IgD-negative memory B cell (primary cell): ENCODE measurements at regions not wholly inside any gene's neighbourhood (a gene's known extent, or its start where the extent isn't known, plus 50 kb on each side); places are given as distances from the start of the nearest gene placed in this dataset.
"Not testable (repeated sequence)": the region's sequence is repeated elsewhere in the genome, so short reads cannot be mapped to it uniquely, and the experiment has no call there.

Source experiments
- H3K27ac Mint-ChIP-seq, 3 donors: one replicate each; pipeline ENCODE4 v1.8.0; 2020 to 2022; ENCODE audit warnings: mild to moderate bottlenecking in 3 of 3, mixed read lengths in 3 of 3, moderate library complexity in 1 of 3
- H3K27me3 Mint-ChIP-seq: one replicate; pipeline ENCODE4 v1.8.0; 2021; ENCODE audit warnings: mixed read lengths
- H3K36me3 Mint-ChIP-seq: one replicate; pipeline ENCODE4 v1.8.0; 2020; ENCODE audit warnings: mild to moderate bottlenecking, mixed read lengths
- H3K4me1 Mint-ChIP-seq, 3 donors: one replicate each; pipeline ENCODE4 v1.8.0; 2020 to 2022; ENCODE audit warnings: mixed read lengths in 3 of 3, mild to moderate bottlenecking in 1 of 3
- H3K4me3 Mint-ChIP-seq, 4 donors: one replicate each; pipeline ENCODE4 v1.8.0; 2020 to 2022; ENCODE audit warnings: mild to moderate bottlenecking in 4 of 4, mixed read lengths in 4 of 4, moderate library complexity in 3 of 4
- H3K9me3 Mint-ChIP-seq, 3 donors: one replicate each; pipeline ENCODE4 v1.8.0; 2020 to 2021; ENCODE audit warnings: mixed read lengths in 3 of 3, mild to moderate bottlenecking in 1 of 3

- Mint-ChIP-seq H3K27ac (no peak overlapping the region), H3K9me3 (peaks cover 2 to 10% (median 2%) of the 10 kb centered on the region in 3 donors), H3K36me3 (no peaks in the 10 kb centered on the region), H3K4me1 (no peaks in the 10 kb centered on the region), H3K4me3 (no peak overlapping the region), H3K27me3 (no peaks in the 10 kb centered on the region)
Measured at GRCh38 chr15:95174301-95175259, 943.2 kb downstream of the MCTP2 start.

GRCh38 chr15:95175914-95176658 is 944.7 kb downstream of the MCTP2 start:
- Mint-ChIP-seq H3K4me1 (no peaks in the 10 kb centered on the region), H3K4me3 (no peak overlapping the region)

GRCh38 chr15:95176794-95177577 is 945.6 kb downstream of the MCTP2 start:
- Mint-ChIP-seq H3K4me1 (no peaks in the 10 kb centered on the region), H3K27ac (no peak overlapping the region), H3K27me3 (no peaks in the 10 kb centered on the region), H3K4me3 (no peak overlapping the region), H3K36me3 (no peaks in the 10 kb centered on the region), H3K9me3 (peaks cover 2 to 7% (median 7%) of the 10 kb centered on the region in 3 donors)

More at GRCh38 chr15:95175914-95176658, 944.7 kb downstream of the MCTP2 start:
- Mint-ChIP-seq H3K9me3 (peaks cover 2 to 9% (median 7%) of the 10 kb centered on the region in 3 donors), H3K27me3 (no peaks in the 10 kb centered on the region), H3K36me3 (no peaks in the 10 kb centered on the region), H3K27ac (no peak overlapping the region)

- no peak overlapping the region for H3K4me3 Mint-ChIP-seq
- no peaks in the 10 kb centered on the region for H3K27me3 Mint-ChIP-seq
- peak overlapping the region in 1 of 3 donors; percentile 82 for H3K27ac Mint-ChIP-seq
- H3K9me3 Mint-ChIP-seq: peaks cover 2 to 7% (median 7%) of the 10 kb centered on the region in 3 donors
- no peaks in the 10 kb centered on the region for H3K36me3 Mint-ChIP-seq
- no peaks in the 10 kb centered on the region for H3K4me1 Mint-ChIP-seq
Measured at GRCh38 chr15:95180530-95180929, 949.2 kb downstream of the MCTP2 start.

GRCh38 chr15:95182091-95182490 is 950.7 kb downstream of the MCTP2 start:
- Mint-ChIP-seq H3K27me3 (no peaks in the 10 kb centered on the region), H3K9me3 (peaks cover 2 to 10% (median 5%) of the 10 kb centered on the region in 3 donors), H3K27ac (no peak overlapping the region), H3K4me1 (no peaks in the 10 kb centered on the region), H3K36me3 (no peaks in the 10 kb centered on the region), H3K4me3 (no peak overlapping the region)

GRCh38 chr15:95192923-95193322 is 961.6 kb downstream of the MCTP2 start:
- H3K4me3 Mint-ChIP-seq: no peak overlapping the region
- no peaks in the 10 kb centered on the region for H3K4me1 Mint-ChIP-seq
- no peaks in the 10 kb centered on the region for H3K36me3 Mint-ChIP-seq
- H3K27ac Mint-ChIP-seq: no peak overlapping the region
- H3K27me3 Mint-ChIP-seq: no peaks in the 10 kb centered on the region
- peaks cover 5 to 16% (median 7%) of the 10 kb centered on the region in 3 donors for H3K9me3 Mint-ChIP-seq

GRCh38 chr15:95194746-95195145 is 963.4 kb downstream of the MCTP2 start:
- Mint-ChIP-seq H3K4me1 (no peaks in the 10 kb centered on the region), H3K9me3 (peaks cover 3 to 9% (median 4%) of the 10 kb centered on the region in 3 donors), H3K4me3 (no peak overlapping the region), H3K36me3 (no peaks in the 10 kb centered on the region), H3K27ac (no peak overlapping the region), H3K27me3 (no peaks in the 10 kb centered on the region)

GRCh38 chr15:95196176-95196915 is 965.0 kb downstream of the MCTP2 start:
- Mint-ChIP-seq H3K9me3 (peaks cover 1 to 15% (median 5%) of the 10 kb centered on the region in 3 donors), H3K4me3 (no peak overlapping the region), H3K36me3 (no peaks in the 10 kb centered on the region), H3K4me1 (no peaks in the 10 kb centered on the region), H3K27me3 (no peaks in the 10 kb centered on the region), H3K27ac (no peak overlapping the region)

- H3K36me3 Mint-ChIP-seq: no peaks in the 10 kb centered on the region
- H3K27ac Mint-ChIP-seq: no peak overlapping the region
- H3K27me3 Mint-ChIP-seq: no peaks in the 10 kb centered on the region
- H3K4me3 Mint-ChIP-seq: no peak overlapping the region
- H3K9me3 Mint-ChIP-seq: peaks cover 2 to 42% (median 8%) of the 10 kb centered on the region in 3 donors
- H3K4me1 Mint-ChIP-seq: no peaks in the 10 kb centered on the region
Measured at GRCh38 chr15:95202569-95203349, 971.4 kb downstream of the MCTP2 start.

- no peaks in the 10 kb centered on the region for H3K4me1 Mint-ChIP-seq
- H3K36me3 Mint-ChIP-seq: no peaks in the 10 kb centered on the region
- no peak overlapping the region for H3K4me3 Mint-ChIP-seq
- H3K27me3 Mint-ChIP-seq: no peaks in the 10 kb centered on the region
- peaks cover 5 to 34% (median 9%) of the 10 kb centered on the region in 3 donors for H3K9me3 Mint-ChIP-seq
- no peak overlapping the region for H3K27ac Mint-ChIP-seq
Measured at GRCh38 chr15:95205077-95205476, 973.7 kb downstream of the MCTP2 start.

GRCh38 chr15:95205830-95206229 is 974.5 kb downstream of the MCTP2 start:
- not testable (repeated sequence) for H3K4me1 Mint-ChIP-seq, H3K36me3 Mint-ChIP-seq, H3K27ac Mint-ChIP-seq

GRCh38 chr15:95208071-95208470 is 976.7 kb downstream of the MCTP2 start:
- H3K36me3 Mint-ChIP-seq: no peaks in the 10 kb centered on the region
- no peak overlapping the region for H3K27ac Mint-ChIP-seq
- H3K9me3 Mint-ChIP-seq: peaks cover 5 to 22% (median 8%) of the 10 kb centered on the region in 3 donors
- H3K27me3 Mint-ChIP-seq: no peaks in the 10 kb centered on the region
- H3K4me1 Mint-ChIP-seq: no peaks in the 10 kb centered on the region
- H3K4me3 Mint-ChIP-seq: no peak overlapping the region

More at GRCh38 chr15:95205830-95206229, 974.5 kb downstream of the MCTP2 start:
- not testable (repeated sequence) for H3K27me3 Mint-ChIP-seq, H3K4me3 Mint-ChIP-seq
- peaks cover 5 to 31% (median 9%) of the 10 kb centered on the region in 3 donors for H3K9me3 Mint-ChIP-seq

GRCh38 chr15:95208988-95209387 is 977.6 kb downstream of the MCTP2 start:
- Mint-ChIP-seq H3K27ac (no peak overlapping the region), H3K4me1 (no peaks in the 10 kb centered on the region), H3K36me3 (no peaks in the 10 kb centered on the region), H3K27me3 (no peaks in the 10 kb centered on the region), H3K4me3 (no peak overlapping the region), H3K9me3 (peaks cover 5 to 19% (median 6%) of the 10 kb centered on the region in 3 donors)
